Common myeloid progenitor, CD34-positive (primary cell): ENCODE measurements at regions not wholly inside any gene's neighbourhood (a gene's known extent, or its start where the extent isn't known, plus 50 kb on each side); places are given as distances from the start of the nearest gene placed in this dataset.
A peak's percentile ranks its signal among the peaks of the same experiment; 100 is the strongest.

Experiments used
- CTCF ChIA-PET: fragments of 350-600 bp; sonication (Branson Sonifier 250); formaldehyde crosslinking; loops from one replicate; lab custom pipeline; 2021; ENCODE audit warnings: antibody characterized with exemption; lab: Charles Lee
- POLR2A ChIA-PET: fragments of 350-600 bp; sonication (Branson Sonifier 250); formaldehyde crosslinking; loops from one replicate; lab custom pipeline; 2021; ENCODE audit warnings: antibody characterized with exemption; lab: Charles Lee
- DNase-seq, 3 donors: peaks; one replicate each; pipeline versions ENCODE4 v3.0.0 to v3.0.0-alpha.2; 2013
- H3K27ac ChIP-seq, 2 experiments: 1 replicate in 1 of 2; 2 replicates in 1 of 2; pipeline ENCODE4 v1.7.0; 2013; ENCODE audit warnings: inconsistent platforms in 2 of 2, low read length in 2 of 2, mild to moderate bottlenecking in 2 of 2, low read depth in 1 of 2, moderate library complexity in 1 of 2; ENCODE audit not compliant: severe bottlenecking in 2 of 2, insufficient read depth in 1 of 2, poor library complexity in 1 of 2
- H3K27me3 ChIP-seq, 5 experiments: replicated peaks in 2 of 5; 1 replicate in 3 of 5; 2 replicates in 2 of 5; pipeline versions ENCODE4 v1.6.1 to v1.7.0; 2013; ENCODE audit warnings: low read length in 4 of 5, mild to moderate bottlenecking in 2 of 5, moderate library complexity in 2 of 5, inconsistent platforms in 1 of 5; ENCODE audit not compliant: insufficient read depth in 5 of 5, control insufficient read depth in 4 of 5
- H3K36me3 ChIP-seq, 4 experiments: 1 replicate in 2 of 4; 2 replicates in 2 of 4; pipeline versions ENCODE4 v1.6.1 to v1.7.0; 2013; ENCODE audit warnings: low read length in 3 of 4, control low read depth in 1 of 4, mild to moderate bottlenecking in 1 of 4; ENCODE audit not compliant: control insufficient read depth in 4 of 4, insufficient read depth in 4 of 4
- H3K4me1 ChIP-seq, 4 experiments: 1 replicate in 3 of 4; 2 replicates in 1 of 4; pipeline versions ENCODE4 v1.6.1 to v1.7.1; 2013; ENCODE audit warnings: low read length in 3 of 4, mild to moderate bottlenecking in 3 of 4, control low read depth in 1 of 4, inconsistent platforms in 1 of 4, moderate library complexity in 1 of 4; ENCODE audit not compliant: control insufficient read depth in 4 of 4, insufficient read depth in 4 of 4; ENCODE audit errors: control extremely low read depth in 1 of 4
- H3K4me3 ChIP-seq, 7 experiments: 1 replicate in 4 of 7; 2 replicates in 3 of 7; pipeline versions ENCODE4 v1.5.1 to v1.7.0; 2013; ENCODE audit warnings: mild to moderate bottlenecking in 7 of 7, low read length in 6 of 7, moderate library complexity in 6 of 7, inconsistent platforms in 2 of 7, low read depth in 2 of 7, control low read depth in 1 of 7; ENCODE audit not compliant: insufficient read depth in 4 of 7, control insufficient read depth in 1 of 7; ENCODE audit errors: extremely low read depth in 1 of 7
- H3K9me3 ChIP-seq, 5 experiments: 1 replicate in 4 of 5; 2 replicates in 1 of 5; pipeline versions ENCODE4 v1.6.1 to v1.7.1; 2013; ENCODE audit warnings: low read length in 4 of 5, mild to moderate bottlenecking in 2 of 5, inconsistent platforms in 1 of 5, low read depth in 1 of 5, moderate library complexity in 1 of 5; ENCODE audit not compliant: control insufficient read depth in 4 of 5, insufficient read depth in 2 of 5; ENCODE audit errors: control extremely low read depth in 1 of 5
- WGBS: methylation state at CpG from one replicate; pipeline ENCODE4 v1.1.5; 2013; ENCODE audit not compliant: insufficient coverage; 5-methylcytosine and 5-hydroxymethylcytosine counted together

DNA sequence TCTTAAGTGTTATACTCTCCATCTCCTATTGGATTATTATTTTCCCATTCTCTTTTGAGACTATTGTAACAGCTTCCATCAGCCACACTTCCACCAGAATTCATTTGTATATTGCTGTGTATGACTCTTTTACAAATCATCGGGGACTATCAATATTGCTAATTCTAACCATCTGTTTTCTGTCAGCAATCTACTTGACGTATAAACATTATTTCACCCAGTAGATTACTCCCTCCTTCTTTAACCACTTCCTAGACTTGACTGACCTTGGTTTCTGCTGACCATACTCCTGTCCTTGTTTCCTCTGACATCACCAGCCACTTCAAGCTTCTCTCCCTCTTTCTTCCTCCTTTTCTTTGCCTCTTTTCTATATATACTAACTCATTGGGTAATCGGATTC lies 402.9 kb downstream of the PCDH18 start:
- ChIA-PET POLR2A (no interaction called here), CTCF (no interaction called here)
- no peak overlapping the region for H3K4me3 ChIP-seq
- WGBS = 100% methylated on average over 1 of the region's 3 CpGs
- DNase-seq = no peak
- no peaks in the 10 kb centered on the region for H3K4me1 ChIP-seq
- H3K9me3 ChIP-seq = no peaks in the 10 kb centered on the region
- no peak overlapping the region for H3K27ac ChIP-seq
- no peaks in the 10 kb centered on the region for H3K27me3 ChIP-seq
- H3K36me3 ChIP-seq = no peaks in the 10 kb centered on the region

DNA sequence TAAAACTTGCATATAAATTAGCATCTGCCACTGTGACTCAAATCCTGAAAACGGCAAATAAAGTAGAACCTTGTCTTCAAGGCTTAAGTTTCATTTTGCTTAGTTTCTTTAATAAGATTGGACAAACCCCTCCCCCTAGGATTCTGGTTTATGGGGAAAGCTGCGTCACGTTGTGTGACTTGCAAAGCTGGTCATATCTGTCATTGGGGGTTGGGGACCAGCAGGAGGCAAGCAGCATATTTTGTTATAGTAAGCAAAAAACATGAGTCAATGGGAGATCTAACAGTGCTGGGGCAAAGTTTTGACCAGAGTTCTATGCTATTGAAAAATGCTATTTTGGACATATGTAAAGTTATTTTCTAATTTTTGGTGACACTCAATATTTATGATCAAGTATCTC lies 407.3 kb downstream of the PCDH18 start:
- H3K27ac ChIP-seq = no peak overlapping the region
- ChIA-PET CTCF (no interaction called here), POLR2A (no interaction called here)
- WGBS = 70% methylated on average over 1 of the region's 3 CpGs
- no peaks in the 10 kb centered on the region for H3K27me3 ChIP-seq
- no peak overlapping the region for H3K4me3 ChIP-seq
- no peaks in the 10 kb centered on the region for H3K36me3 ChIP-seq
- no peaks in the 10 kb centered on the region for H3K9me3 ChIP-seq
- no peak for DNase-seq
- H3K4me1 ChIP-seq = no peaks in the 10 kb centered on the region

DNA sequence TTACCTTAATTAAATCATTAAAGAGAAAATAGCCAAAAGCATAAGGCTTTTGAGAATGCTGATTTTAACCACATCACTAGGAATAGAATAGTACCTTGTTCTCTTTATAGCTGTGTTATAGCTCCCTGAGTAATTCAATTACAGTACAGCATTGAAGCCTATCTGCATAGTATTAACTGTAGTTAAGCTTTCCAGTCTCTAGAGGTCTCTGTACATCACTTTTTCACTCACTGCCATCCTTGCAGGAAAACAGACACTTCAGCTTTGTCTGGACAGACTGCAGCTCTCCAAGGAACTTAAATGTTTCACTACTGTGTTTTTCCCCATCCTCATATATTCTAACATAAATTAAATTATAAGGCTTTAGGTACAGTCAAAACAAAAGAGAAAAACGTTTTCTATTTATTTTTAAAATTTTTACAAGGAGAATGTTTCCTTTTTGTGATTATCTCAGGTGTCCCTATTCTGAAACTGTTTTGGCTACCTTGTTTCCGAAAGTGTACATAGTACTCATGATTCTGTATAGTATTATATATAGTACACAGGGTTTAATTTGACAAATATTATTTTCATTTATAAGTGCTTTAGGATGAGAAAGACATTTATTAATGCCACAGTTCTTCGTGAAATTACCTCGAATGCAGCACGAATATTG lies 407.9 kb downstream of the PCDH18 start:
- WGBS = 100% methylated on average over 2 of the region's 5 CpGs
- ChIA-PET CTCF (interaction anchor here (1.6 kb wide), 1 partner anchor 1746 kb away, joined by 3 read pairs; no protein-coding TSS in a partner anchor), POLR2A (no interaction called here)
- no peak overlapping the region for H3K4me3 ChIP-seq
- H3K9me3 ChIP-seq = no peaks in the 10 kb centered on the region
- DNase-seq = peak; percentile 1 to 9 (median 6)
- no peaks in the 10 kb centered on the region for H3K36me3 ChIP-seq
- no peaks in the 10 kb centered on the region for H3K4me1 ChIP-seq
- H3K27ac ChIP-seq = no peak overlapping the region
- no peaks in the 10 kb centered on the region for H3K27me3 ChIP-seq

DNA sequence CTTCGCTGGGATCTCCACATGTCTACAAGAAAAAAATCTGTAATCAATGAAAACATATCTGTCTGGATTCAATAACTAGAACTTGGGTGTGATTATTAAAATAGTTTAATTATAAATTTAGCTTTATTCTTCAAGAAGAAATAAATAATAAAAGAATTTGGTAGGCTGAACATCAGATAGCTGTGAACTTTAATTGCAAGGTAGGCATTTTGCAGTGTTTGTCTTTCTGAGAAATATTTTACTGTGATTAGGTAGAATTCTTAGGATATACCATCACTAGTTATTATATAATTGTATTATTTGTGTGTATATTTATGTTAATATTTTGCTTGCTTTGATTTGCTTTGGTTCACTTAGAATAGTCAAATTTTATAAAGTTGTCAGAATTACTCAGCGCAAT lies 409.4 kb downstream of the PCDH18 start:
- no peaks in the 10 kb centered on the region for H3K36me3 ChIP-seq
- 100% methylated on average over 1 of the region's 2 CpGs for whole genome bisulfite sequencing
- H3K4me1 ChIP-seq = no peaks in the 10 kb centered on the region
- H3K4me3 ChIP-seq = no peak overlapping the region
- ChIA-PET CTCF (no interaction called here), POLR2A (no interaction called here)
- no peak overlapping the region for H3K27ac ChIP-seq
- H3K9me3 ChIP-seq = no peaks in the 10 kb centered on the region
- no peaks in the 10 kb centered on the region for H3K27me3 ChIP-seq
- DNase-seq = no peak

DNA sequence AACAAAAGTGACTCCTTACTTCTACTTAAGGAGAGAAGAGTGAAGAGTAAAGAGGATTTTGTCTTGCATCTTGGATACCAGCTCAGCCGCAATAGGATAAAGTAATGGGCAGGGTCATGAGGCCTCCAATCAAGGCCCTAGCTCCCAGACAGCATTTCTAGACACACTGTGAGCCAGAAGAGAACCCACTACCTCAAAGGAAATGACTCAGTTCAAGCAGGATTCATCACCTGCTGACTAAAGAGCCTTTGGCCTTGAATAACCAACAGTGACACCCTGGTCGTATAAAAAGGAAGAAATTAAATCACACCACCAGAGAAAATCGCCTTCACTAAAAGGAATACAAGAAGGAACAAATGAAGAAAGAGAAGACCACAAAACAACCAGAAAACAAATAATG lies 416.1 kb downstream of the PCDH18 start:
- H3K27me3 ChIP-seq = no peaks in the 10 kb centered on the region
- H3K27ac ChIP-seq = no peak overlapping the region
- DNase-seq = no peak
- no peak overlapping the region for H3K4me3 ChIP-seq
- ChIA-PET CTCF (no interaction called here), POLR2A (no interaction called here)
- WGBS = 100% methylated on average over 1 of the region's 3 CpGs
- no peaks in the 10 kb centered on the region for H3K9me3 ChIP-seq
- H3K36me3 ChIP-seq = no peaks in the 10 kb centered on the region
- H3K4me1 ChIP-seq = no peaks in the 10 kb centered on the region

DNA sequence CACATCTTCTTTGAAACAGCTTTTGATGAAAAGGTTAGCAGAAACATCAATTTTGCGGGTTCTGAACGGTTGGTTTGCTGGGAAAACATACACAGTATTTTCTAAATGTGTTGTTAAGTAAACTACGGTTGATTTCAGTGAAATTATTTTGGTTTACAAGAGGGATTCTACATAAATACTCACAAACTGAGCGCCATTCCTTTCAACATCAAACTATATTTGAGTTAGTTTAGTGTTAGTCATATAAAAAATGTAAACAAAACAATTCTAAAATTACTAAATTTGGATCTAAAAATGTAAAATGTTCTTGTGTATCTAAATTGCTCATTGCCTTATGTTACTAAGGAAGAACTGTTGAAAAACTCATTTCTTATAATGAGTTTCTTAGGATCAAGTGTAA lies 425.6 kb downstream of the PCDH18 start:
- Histone ChIP-seq H3K27ac (no peak overlapping the region), H3K4me3 (no peak overlapping the region), H3K4me1 (no peaks in the 10 kb centered on the region), H3K36me3 (no peaks in the 10 kb centered on the region), H3K27me3 (no peaks in the 10 kb centered on the region), H3K9me3 (no peaks in the 10 kb centered on the region)
- CTCF ChIA-PET = no interaction called here
- POLR2A ChIA-PET = no interaction called here
- no peak for DNase-seq
- no CpG with 5 or more reads among the region's 4 CpGs for WGBS

DNA sequence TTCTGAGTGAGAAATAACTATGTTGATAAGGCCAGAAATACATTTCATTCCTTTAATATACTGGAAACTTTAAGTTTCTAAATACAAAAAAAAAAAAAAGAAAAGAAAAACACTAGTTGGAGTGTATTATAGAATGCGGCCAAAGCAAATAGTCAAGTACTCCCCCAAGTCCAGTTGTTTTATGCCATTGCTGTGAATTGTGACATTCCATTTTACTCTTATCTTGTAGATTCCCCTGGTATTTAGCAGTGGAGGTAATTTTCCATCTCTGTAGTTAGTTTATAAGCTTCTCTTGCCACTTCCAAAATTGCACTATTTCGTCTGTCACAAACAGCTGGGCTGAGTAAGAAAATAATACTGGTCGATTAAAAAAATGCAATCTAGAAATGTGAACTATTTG lies 426.0 kb downstream of the PCDH18 start:
- Histone ChIP-seq H3K36me3 (no peaks in the 10 kb centered on the region), H3K4me1 (no peaks in the 10 kb centered on the region), H3K27me3 (no peaks in the 10 kb centered on the region), H3K27ac (no peak overlapping the region), H3K4me3 (no peak overlapping the region), H3K9me3 (no peaks in the 10 kb centered on the region)
- ChIA-PET POLR2A (no interaction called here), CTCF (no interaction called here)
- no peak for DNase-seq
- 100% methylated on average over 1 of the region's 3 CpGs for WGBS
